MV-4-11 (cell line): ENCODE measurements at regions not wholly inside any gene's neighbourhood (a gene's known extent, or its start where the extent isn't known, plus 50 kb on each side); places are given as distances from the start of the nearest gene placed in this dataset.
"Not testable (repeated sequence)": the region's sequence is repeated elsewhere in the genome, so short reads cannot be mapped to it uniquely, and the experiment has no call there.

Source experiments
- DNase-seq: peaks from one replicate; lab custom pipeline; 2025; lab: John Stamatoyannopoulos, UW

DNA sequence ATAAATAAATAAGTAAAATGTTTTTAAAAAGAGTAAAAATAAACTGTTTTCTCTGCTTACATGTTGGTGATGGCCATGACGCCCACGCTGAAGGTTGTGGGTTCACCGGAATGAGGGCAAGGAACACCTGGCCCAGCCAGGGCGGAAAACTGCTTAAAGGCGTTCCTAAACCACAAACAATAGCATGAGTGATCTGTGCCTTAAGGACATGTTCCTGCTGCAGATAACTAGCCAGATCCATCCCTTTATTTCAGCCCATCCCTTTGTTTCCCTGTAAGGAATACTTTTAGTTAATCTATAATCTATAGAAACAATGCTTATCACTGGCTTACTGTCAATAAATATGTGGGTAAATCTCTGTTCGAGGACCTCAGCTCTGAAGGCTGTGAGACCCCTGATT lies 63.3 kb upstream of the CEP78 start:
- not testable (repeated sequence) for DNase-seq

DNA sequence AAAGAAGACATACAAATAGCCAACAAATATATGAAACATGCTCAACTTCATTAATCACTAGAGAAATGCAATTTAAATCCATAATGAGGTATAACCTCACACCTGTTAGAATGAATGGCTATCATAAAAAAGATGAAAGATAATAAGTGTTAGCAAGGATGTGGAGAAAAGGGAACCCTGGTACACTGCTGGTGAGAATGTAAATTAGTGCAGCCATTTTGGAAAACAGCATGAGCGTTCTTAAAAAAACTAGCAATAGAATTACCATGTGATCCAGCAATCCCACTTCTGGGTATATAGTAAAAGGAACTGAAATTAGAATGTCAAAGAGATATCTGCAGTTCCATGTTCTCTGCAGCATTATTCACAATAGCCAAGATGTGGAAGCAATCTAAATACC lies 64.2 kb upstream of the CEP78 start:
- DNase-seq: peak; percentile 88

DNA sequence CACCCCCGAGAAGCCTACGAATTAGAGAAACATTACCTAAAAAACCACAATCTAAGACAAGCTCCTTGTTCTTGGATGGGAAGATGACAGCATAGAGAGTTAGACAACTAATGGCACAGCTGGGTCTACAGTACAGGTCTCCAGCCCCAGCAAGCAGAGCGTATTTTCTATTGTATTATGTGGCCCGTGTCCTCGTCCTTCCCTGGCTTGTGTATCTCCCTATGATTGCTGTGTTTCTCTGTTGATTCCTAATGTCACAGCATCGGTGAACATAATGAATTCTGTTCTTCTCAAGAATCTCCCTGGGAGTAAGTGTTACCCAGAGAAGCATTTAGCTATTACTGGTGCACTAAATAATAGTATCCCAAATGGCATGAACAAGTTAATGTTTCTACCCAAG lies 66.8 kb upstream of the CEP78 start:
- no peak for DNase-seq

DNA sequence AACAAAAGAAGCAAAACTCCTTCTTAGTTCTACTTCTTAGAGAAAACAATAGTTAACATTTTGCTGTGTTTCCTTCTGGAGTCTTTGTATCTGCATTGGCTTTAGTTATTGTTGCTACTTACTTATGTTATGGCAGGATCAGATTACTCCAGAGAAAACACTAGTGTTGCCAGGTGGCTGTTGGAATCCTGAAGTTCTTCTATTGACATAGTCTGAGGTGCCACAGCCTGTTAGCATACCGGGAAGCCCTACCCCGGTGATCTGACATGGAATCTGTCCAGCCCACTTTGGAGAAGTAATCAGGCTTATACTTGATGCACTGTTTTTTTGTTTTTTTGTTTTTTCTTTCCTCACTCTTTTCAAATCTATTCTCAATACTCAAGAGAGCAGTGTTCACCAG lies 68.5 kb upstream of the CEP78 start:
- no peak for DNase-seq

DNA sequence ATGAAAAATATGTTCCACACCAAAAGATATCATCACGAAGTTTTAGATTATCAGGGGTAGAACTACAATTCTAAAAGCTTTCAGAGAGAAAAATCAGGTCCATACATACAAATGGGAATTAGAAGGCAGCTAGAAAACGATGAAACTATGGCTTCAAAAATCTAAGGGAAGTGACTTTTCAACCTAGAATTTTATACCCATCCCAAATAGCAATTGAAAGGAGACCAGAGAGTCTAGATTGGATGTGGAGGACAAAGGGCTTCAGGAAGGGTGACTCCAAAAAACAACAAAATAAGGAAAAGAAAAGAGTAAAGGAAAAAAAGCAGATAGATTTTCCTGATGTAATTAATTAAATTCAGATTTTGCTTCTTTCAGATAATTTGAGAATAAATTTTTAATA lies 72.0 kb upstream of the CEP78 start:
- no peak for DNase-seq

DNA sequence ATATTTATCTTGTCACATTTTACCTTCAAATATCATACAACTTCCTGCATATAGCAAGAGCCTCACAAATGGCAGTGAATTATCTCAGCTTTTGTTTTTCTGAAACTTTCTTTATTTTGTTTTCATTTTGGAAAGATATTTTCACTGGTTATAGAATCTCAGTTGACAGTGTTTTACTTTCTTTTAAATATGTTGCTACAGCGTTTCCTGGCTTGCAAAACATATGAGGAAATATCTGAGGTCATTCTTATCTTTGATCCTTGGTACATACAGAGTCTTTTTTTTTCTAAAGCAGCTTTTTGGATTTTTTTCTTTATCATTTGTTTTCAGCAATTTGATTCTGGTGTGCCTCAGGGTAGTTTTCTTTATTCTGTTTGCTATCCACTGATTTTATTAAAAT lies 77.6 kb upstream of the CEP78 start:
- peak; percentile 50 for DNase-seq

DNA sequence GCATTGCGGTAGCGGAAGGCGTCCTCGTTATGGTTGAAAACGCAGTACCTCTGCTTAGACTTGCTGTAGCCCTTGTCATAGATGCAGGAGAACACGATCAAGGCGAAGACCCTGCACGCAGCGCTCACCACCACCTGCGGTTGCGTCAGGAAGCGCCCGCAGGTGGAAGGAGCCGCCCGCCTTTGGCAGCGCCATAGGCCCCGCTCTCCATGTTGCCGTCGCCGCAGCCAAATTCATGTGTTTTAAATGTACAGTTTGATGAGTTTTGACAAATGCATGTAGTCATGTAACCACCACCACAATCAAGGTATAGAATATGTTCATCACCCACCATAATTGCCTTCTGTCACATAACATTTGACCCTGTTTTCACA lies 84.9 kb upstream of the CEP78 start:
- no peak for DNase-seq

DNA sequence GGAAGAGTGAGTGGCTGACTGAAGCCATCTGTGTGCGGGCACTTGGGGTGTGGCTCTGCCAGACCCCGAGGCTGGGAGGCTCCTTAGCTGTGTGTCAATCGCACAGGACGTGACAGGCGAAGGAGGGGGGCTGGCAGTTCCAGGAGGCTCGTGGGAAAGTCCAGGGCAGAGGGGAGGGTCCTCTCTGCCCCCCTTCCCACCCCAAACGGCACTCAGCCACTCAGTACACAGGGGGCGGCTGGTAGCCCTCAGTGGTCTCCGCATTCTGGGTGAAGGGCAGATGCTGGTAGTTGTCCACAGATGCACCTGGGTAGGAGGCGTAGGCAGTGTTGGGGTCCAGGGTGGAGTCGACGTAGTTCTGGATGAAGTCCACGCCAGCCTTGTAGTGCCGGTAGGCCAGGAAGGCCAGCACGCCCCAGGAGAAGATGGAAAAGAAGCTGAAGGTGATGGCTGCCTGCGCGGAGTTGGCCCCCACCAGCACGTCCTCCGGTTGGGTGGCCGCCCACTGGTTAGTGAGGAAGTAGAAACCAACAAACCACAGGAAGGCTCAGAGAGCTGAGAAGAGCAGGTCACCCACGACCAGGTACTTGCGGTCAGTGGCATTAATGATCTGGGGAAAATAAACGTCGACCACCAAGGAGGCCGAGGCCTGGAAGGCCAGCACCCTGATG lies 85.4 kb upstream of the CEP78 start:
- DNase-seq: no peak

DNA sequence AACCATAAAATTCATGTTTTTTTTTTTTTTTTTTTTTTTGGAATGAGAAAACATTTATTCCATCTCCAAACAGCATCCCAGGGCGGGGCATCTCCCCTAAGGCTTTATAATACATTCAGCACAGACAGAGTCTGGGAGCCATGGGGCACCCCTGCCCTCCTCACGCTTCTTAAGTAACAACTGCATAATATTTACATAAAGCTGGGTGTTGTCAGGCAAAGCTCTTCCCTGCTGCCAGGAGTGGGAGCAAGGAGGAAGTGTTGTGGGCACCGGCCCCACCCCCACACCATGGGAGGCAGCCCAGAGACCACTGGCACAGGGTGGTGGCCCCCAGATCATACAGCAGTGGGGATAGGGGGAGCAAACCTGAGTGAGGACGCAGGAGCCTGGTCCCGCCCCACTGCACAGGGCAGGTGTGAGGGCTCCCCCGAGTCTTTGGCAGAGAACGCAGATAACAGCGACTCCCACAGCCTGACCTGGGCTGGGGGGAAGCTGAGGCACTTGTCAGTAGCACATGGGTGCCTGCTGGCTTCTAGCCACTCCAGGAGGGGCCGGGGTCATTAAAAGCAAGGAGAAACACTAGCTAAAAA lies 86.1 kb upstream of the CEP78 start:
- no peak for DNase-seq

DNA sequence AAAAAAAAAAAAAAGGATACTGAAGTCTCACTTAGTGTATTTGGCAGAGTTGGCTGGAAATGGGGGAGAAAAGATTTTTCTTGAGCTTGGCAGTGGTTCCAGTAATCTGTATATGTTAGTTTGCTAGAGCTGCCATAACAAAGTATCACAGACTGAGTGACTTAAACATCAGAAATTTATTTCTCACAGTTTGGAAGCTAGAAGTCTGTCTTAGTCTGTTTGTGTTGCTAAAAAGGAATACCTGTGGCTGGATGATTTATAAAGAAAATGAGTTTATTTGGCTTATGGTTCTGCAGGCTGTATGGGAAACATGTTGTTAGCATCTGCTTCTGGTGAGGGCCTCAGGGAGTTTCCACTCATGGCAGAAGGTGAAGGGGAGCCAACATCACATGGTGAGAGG lies 89.6 kb upstream of the CEP78 start:
- no peak for DNase-seq

DNA sequence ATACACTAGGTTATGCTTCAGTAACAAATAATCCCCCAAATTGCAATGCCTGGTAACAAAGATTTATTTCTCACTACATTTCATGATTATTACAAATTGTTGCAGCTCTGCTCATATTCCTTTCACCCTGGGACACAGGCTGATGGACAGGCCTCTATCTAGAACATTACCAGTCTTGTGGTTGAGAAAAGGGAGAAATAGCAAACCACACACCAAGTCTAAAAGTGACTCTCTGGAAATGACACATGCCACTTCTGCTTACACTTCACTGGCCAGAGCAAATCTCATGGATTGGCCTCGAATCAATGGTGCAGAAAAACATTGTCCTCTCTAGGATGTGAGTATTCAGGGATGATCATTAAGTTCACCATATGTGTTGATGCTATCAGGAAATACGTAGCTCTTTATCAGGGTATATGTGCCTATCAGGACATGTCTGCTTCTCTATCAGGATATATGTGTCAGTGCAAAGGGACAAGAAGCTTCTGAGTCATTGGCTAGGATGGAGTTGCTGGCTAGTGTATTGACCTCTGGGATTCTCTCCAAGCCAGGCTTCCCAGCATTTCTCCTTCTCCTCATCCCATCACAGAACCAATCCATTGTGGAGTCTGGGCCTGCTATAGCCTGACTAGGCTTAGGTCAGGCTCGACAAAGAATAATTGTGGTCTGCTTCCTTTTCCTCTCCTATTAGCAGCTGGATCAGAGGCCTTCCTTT lies 91.1 kb upstream of the CEP78 start:
- DNase-seq: peak; percentile 84

DNA sequence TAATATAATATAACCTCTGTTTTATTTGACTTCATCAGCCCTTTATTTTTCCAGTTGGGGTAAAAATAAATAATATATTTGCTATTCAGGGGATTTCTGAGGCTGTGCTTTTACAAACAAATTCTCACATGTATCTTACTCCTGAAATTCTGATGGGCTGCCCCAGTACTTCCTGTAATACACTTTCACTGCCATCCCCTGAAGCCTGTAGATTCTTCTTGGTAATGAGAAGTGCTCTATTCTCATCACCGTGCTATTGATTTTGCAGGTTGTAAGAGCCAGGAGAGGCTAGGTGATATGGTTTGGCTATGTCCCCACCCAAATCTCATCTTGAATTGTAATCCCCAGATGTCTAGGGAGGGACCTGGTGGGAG lies 91.9 kb upstream of the CEP78 start:
- DNase-seq: no peak

DNA sequence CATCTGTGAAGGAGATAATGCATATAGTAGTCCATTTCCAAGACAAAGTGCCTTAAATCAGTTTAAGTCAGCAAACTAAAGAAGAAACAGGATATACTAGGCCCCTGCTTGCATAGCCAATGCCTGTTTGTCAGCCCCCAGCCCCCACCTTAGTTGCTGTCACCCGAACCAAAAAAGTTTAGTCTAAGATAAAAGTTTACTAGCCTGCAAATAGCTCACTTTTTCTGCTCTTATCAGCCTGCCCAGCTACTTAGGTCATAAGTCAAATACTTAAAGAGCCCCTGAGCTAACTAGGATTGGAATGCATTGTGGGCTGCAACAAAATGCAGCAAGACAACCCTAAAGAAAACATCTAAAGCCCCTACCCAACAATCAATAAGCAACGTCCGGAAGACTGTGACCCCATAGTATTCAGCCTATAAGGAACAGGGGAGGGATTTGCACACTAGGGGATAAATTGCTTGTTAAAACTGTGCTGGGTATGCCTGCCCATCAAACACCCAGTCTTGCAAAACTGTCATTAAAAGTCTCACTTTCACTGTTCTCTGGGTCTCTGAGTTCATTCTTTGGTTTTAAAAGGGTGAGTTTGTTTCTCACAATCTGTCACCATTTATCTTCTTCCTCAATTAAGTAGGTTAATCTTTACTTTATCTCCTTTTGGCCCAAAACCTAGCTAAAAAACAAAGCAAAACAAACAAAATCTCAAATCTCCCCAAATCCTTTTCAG lies 92.4 kb upstream of the CEP78 start:
- DNase-seq: peak; percentile 30

DNA sequence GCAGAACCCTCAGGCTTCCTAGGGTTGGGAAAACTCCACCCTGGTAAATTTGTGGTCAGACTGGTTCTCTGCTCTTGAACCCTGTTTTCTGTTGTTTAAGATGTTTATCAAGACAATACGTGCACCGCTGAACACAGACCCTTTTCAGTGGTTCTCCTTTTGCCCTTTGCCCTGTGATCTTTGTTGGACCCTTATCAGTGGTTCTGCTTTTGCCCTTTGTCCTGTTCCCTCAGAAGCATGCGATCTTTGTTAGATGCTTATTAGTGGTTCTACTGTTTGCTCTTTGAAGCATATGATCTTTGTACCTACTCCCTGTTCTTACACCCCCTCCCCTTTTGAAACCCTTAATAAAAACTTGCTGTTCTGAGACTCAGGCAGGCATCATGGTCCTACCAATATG lies 93.6 kb upstream of the CEP78 start:
- not testable (repeated sequence) for DNase-seq

DNA sequence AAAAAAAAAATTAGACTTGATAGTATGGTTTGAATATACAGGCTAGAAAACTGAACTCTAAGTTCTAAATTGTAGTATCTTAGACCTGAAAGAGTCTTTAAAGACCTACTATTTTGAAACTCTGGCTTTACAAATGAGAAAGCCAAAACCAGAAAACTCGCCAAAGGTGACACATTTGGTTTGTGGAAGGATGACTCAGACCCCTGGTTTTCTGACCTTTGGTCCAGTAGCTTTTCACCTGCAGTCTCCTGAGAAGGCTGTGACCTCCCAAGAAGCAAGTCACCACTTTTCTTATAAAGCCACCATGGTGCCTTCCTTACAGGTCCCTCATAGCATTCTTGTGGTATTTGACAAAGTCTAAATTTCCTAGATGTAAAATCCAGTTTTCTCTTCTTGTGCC lies 102.1 kb upstream of the CEP78 start:
- no peak for DNase-seq

DNA sequence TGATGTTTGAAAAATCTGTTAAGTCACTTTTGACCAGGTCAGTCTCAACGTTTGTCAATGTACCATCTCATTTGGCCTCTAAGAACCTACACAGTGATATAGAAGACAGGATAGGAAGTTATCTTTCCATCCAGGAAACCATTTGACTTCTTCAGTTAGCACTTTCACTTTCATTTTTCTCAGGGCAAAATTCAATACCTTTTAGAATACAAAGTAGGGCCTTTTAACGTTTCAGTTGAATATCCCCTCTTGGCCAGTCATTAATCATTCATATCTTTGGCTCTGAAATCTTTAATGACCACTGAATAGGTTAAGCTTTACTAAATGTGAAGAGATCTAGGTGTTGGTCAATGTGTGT lies 101.1 kb upstream of the GNAQ start:
- DNase-seq: peak; percentile 26

DNA sequence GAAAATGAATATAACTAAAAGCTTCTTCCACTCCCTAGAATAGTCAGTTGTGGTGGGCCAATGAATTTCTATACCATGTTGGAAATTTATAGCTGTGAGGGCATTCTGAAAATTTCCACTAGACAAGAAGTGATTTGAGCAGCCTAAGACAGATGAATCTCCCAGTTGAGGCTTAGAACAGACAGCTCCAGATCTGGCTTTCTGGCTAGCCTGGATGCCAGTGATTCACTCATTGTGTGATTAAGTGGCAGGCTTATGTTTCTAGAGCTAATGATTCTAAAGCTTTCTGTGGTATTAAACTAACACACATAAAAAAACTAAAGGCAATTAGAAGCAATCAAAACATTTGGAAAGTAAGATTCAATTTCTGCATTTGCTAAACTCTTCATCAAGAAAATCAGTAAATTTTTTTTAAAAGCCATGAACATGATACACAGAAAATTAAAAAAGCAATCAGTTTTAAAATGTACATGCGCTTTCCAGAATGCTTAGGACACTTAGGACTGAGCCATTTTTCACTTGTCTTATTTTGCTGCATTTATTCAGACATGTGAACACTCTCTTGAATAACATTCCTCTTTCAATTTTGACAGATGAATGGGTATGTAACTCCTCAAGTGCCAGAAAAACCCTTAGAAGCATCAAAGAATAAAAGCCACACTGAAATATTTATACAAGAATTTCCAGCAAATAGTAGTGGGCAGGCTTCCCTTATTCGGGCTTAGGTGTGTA lies 100.5 kb upstream of the GNAQ start:
- DNase-seq: no peak

DNA sequence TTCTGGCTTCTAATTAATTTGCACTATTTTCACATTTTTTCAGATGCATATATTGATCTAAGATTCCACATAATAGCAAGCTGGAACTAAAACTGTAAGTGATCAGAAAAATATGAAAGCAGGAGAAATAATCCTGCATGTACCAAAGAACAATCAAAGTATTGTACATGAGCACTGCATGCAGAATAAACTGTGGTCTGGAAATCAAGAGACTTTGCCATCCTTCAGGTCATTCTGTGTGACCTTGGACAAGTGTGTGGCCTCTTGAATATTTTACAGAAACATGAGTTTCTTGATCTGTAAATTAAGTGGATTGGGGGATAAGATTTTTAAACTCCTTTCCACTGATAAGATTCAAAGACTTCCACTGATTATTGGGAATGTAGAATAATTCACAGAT lies 99.2 kb upstream of the GNAQ start:
- DNase-seq: no peak

DNA sequence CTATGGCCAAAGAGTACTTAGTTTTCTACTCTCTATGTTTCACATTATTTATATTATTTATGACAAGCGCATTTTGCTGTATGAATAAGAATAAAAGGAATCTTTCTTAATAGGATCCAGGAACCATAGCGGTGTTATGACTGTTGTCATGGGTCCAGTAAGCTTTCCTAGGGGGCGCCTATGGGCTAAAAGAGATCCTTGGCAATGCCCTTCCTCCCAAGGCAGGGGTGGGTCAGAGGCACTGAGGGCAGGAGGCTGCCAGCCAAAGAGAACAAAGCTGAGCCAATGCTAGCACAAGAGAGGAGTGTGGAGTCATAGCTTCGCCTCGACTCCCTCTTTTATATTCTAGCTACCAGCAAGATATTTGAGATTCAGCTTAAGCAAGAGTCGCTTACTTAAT lies 98.4 kb upstream of the GNAQ start:
- no peak for DNase-seq

DNA sequence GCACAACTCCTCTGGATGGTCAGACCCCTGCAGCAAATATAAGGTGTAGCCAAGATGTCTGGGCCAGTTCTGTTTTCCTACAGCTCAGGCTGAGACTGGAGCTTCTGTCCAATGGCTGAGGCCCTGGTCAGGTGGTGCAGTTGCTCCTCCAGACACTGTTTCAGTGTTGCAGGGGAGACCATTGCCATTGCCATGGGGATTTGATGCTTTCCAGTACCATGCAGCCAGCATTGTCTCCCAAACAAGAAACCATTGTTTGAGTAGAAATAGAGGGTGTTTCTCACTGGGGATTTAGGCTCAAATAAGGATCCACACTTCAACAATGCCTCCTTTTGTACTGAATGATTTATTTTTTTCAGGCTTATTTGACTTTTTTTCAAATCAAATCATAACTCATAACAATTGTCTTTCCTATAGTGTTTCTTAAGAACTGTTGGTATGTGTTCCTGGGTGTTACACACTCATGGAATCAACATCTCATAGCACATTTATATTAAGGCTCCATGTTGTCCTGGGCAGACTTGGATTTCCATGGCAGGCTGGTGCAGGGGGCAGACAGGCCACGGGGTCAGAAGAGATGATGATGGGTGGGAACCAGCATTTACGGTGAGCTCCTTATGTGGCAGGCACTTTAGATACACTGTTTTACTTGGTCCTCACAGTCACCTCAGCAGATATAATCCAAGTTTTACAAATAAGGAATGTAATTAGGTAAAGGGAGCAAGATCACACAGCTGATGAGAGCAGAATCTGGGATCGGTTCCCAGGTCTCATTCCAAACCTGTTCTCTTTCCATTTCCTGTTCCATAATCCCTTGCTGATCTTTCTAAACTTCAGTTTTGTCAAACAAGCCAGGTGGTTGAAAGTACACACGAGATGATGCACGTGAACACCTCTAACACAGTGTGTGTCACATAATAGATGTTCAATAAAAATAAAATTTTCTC lies 95.9 kb upstream of the GNAQ start:
- DNase-seq: no peak

DNA sequence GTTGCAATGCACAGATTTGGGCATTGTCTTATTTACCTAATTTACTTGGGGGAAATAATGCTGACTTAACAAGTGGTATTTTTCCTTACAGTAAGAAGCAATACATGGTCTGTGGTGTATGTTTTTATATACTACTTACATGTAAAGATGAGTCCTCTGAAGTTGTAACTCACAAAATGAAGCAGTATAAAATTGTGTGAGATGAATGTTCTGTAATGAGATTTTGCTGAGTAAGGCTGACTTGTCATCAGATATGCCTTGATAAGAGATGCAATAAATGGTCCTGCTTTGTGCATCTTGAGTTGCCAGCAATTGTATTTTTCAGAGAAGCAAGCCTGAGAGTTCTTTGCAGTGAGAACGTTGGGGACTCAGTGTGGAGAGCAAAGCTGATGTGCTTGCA lies 92.2 kb upstream of the GNAQ start:
- DNase-seq: no peak
